ENCODE measurements at regions not wholly inside any gene's neighbourhood (a gene's known extent, or its start where the extent isn't known, plus 50 kb on each side); places are given as distances from the start of the nearest gene placed in this dataset.

DNA sequence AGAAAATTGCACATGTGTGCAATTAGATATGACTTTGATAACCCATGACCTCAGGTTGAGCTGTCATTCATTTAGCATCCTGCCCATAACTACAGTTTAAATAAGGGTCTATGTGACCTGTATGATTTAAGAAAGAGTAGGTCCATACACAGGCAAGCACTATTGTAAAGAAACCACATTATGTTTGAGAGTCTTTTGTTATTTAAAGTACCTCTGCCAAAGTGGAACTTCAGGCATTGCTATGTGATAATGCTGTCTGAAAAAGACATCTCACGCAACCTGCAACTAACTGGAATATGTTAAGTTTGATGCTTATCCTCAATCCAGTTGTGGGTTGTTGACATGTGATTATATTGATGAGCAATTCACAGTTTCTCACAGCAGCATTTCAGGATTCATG lies 317.0 kb downstream of the TMEM161B start:
- Histone ChIP-seq H3K9me3 (ENCODE audit: control insufficient read depth, insufficient read depth, low read depth, low read length) (no peaks in the 10 kb centered on the region), H2AFZ (ENCODE audit: low read length) (no peak overlapping the region), H3K4me1 (ENCODE audit: control insufficient read depth, extremely low read depth, insufficient read depth, low read length) (no peaks in the 10 kb centered on the region), H3K4me2 (ENCODE audit: extremely low read depth, insufficient read depth, low read length) (no peak overlapping the region), H3K9ac (ENCODE audit: insufficient read depth, low read length) (no peak overlapping the region), H3K36me3 (ENCODE audit: control insufficient read depth, insufficient read depth, low read length) (no peaks in the 10 kb centered on the region), H3K27me3 (ENCODE audit: control insufficient read depth, insufficient read depth, low read length) (no peaks in the 10 kb centered on the region), H3K4me3 (replicated peaks in 1 of 4; ENCODE audit: control extremely low read depth in 1 of 4, insufficient read depth in 1 of 4, low read depth in 3 of 4, low read length in 4 of 4) (no peak overlapping the region), H3K27ac (ENCODE audit: insufficient read depth, low read length) (no peak overlapping the region), H4K20me1 (ENCODE audit: control insufficient read depth, extremely low read depth, insufficient read depth, low read length) (no peaks in the 10 kb centered on the region), H3K79me2 (ENCODE audit: control insufficient read depth, insufficient read depth, low read length) (no peaks in the 10 kb centered on the region)
- DNase-seq (ENCODE audit: low read depth in 2 of 2): no peak
- no peak for TF ChIP-seq EZH2 (IDR thresholded peaks at IDR 0.05; ENCODE audit: low read length, missing control alignments)
- TF ChIP-seq, protein P1, sequence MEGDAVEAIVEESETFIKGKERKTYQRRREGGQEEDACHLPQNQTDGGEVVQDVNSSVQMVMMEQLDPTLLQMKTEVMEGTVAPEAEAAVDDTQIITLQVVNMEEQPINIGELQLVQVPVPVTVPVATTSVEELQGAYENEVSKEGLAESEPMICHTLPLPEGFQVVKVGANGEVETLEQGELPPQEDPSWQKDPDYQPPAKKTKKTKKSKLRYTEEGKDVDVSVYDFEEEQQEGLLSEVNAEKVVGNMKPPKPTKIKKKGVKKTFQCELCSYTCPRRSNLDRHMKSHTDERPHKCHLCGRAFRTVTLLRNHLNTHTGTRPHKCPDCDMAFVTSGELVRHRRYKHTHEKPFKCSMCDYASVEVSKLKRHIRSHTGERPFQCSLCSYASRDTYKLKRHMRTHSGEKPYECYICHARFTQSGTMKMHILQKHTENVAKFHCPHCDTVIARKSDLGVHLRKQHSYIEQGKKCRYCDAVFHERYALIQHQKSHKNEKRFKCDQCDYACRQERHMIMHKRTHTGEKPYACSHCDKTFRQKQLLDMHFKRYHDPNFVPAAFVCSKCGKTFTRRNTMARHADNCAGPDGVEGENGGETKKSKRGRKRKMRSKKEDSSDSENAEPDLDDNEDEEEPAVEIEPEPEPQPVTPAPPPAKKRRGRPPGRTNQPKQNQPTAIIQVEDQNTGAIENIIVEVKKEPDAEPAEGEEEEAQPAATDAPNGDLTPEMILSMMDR (conservative IDR thresholded peaks at IDR 0.05 in 1 of 2, IDR thresholded peaks at IDR 0.05 in 1 of 2; ENCODE audit: low read depth in 1 of 2, low read length in 2 of 2): no peak

DNA sequence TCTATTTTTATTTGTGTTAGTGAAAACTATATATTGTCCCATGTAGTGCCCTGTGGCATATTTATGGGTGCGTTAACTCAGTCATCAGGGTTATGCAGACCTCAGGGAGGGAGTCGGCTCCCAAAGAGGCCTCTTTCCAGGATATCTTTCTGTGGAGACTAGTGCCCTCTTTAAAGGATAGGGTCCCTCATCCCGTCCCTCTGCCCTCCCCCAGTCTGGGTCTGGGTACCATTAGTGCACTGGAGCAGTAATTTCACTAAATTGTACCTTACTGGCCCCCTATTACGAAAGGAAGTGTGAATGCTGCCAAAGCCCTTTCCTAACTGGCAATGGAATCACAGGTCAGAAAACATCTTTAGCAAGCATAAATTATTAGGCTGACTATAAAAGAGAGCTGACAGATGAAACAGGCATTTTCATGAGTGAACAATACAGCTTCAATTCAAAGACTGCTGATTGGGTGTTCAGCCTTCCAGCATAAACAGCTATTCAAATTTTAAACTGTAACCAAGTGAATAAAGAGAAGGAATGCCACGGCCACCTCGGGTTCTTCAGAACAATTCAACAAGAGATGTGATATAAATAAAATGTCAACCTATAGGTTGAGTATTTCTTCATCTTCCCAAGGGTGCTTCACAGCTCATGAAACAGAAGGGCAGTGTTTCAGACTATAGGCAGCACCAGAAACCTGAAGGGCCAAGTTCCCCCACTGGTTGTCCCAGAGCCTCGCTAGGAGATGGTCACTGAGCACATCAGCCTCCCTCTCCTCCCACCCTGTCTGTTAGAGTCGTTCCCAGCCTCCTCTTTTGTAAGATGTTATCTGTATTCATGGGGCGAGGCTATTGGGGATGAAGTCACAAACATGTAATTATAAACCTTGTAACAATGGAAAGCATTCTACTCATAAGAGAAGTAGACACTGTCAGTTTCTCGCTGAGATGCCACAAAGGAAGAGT lies 318.7 kb downstream of the TMEM161B start:
- H3K9ac ChIP-seq (ENCODE audit: insufficient read depth, low read length): no peak overlapping the region
- H3K36me3 ChIP-seq (ENCODE audit: control insufficient read depth, insufficient read depth, low read length): no peaks in the 10 kb centered on the region
- H3K4me1 ChIP-seq (ENCODE audit: control insufficient read depth, extremely low read depth, insufficient read depth, low read length): no peaks in the 10 kb centered on the region
- no peak overlapping the region for H3K4me2 ChIP-seq (ENCODE audit: extremely low read depth, insufficient read depth, low read length)
- no peaks in the 10 kb centered on the region for H3K27me3 ChIP-seq (ENCODE audit: control insufficient read depth, insufficient read depth, low read length)
- no peak overlapping the region for H2AFZ ChIP-seq (ENCODE audit: low read length)
- H3K9me3 ChIP-seq (ENCODE audit: control insufficient read depth, insufficient read depth, low read depth, low read length): no peaks in the 10 kb centered on the region
- no peak overlapping the region for H3K4me3 ChIP-seq (replicated peaks in 1 of 4; ENCODE audit: control extremely low read depth in 1 of 4, insufficient read depth in 1 of 4, low read depth in 3 of 4, low read length in 4 of 4)
- DNase-seq (ENCODE audit: low read depth in 2 of 2): no peak
- H3K27ac ChIP-seq (ENCODE audit: insufficient read depth, low read length): no peak overlapping the region
- no peaks in the 10 kb centered on the region for H4K20me1 ChIP-seq (ENCODE audit: control insufficient read depth, extremely low read depth, insufficient read depth, low read length)
- no peaks in the 10 kb centered on the region for H3K79me2 ChIP-seq (ENCODE audit: control insufficient read depth, insufficient read depth, low read length)
- no peak for TF ChIP-seq EZH2 (IDR thresholded peaks at IDR 0.05; ENCODE audit: low read length, missing control alignments)
- TF ChIP-seq, protein P1 (conservative IDR thresholded peaks at IDR 0.05 in 1 of 2, IDR thresholded peaks at IDR 0.05 in 1 of 2; ENCODE audit: low read depth in 1 of 2, low read length in 2 of 2): no peak

DNA sequence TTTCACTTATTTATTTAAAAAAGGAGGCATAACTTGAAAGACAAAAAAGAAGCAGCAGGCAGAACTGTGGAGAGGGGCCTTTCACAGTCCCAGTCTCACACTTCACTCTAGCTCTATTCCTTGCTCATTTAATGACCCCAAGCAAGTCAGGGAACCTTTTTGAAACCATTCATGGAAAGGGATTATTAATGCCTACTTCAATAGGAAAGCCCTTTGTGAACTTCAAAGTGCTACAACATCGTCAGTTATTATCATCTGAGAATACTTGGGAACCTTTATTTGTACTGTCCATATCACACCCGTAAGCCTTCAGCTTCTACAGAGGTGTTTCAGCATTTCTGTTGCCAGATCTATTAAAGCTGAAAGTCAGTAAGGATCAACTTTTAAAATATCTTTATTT lies 320.2 kb downstream of the TMEM161B start:
- no peak for DNase-seq (ENCODE audit: low read depth in 2 of 2)
- no peaks in the 10 kb centered on the region for H3K36me3 ChIP-seq (ENCODE audit: control insufficient read depth, insufficient read depth, low read length)
- H3K4me3 ChIP-seq (replicated peaks in 1 of 4; ENCODE audit: control extremely low read depth in 1 of 4, insufficient read depth in 1 of 4, low read depth in 3 of 4, low read length in 4 of 4): no peak overlapping the region
- TF ChIP-seq, protein P1 (conservative IDR thresholded peaks at IDR 0.05 in 1 of 2, IDR thresholded peaks at IDR 0.05 in 1 of 2; ENCODE audit: low read depth in 1 of 2, low read length in 2 of 2): no peak
- no peak for TF ChIP-seq EZH2 (IDR thresholded peaks at IDR 0.05; ENCODE audit: low read length, missing control alignments)
- H3K9ac ChIP-seq (ENCODE audit: insufficient read depth, low read length): no peak overlapping the region
- H3K79me2 ChIP-seq (ENCODE audit: control insufficient read depth, insufficient read depth, low read length): no peaks in the 10 kb centered on the region
- no peaks in the 10 kb centered on the region for H3K4me1 ChIP-seq (ENCODE audit: control insufficient read depth, extremely low read depth, insufficient read depth, low read length)
- H3K9me3 ChIP-seq (ENCODE audit: control insufficient read depth, insufficient read depth, low read depth, low read length): no peaks in the 10 kb centered on the region
- no peak overlapping the region for H3K27ac ChIP-seq (ENCODE audit: insufficient read depth, low read length)
- no peak overlapping the region for H3K4me2 ChIP-seq (ENCODE audit: extremely low read depth, insufficient read depth, low read length)
- no peaks in the 10 kb centered on the region for H3K27me3 ChIP-seq (ENCODE audit: control insufficient read depth, insufficient read depth, low read length)
- no peaks in the 10 kb centered on the region for H4K20me1 ChIP-seq (ENCODE audit: control insufficient read depth, extremely low read depth, insufficient read depth, low read length)
- H2AFZ ChIP-seq (ENCODE audit: low read length): no peak overlapping the region
